HuH-7 (cell line): ENCODE measurements at regions not wholly inside any gene's neighbourhood (a gene's known extent, or its start where the extent isn't known, plus 50 kb on each side); places are given as distances from the start of the nearest gene placed in this dataset.

Experiments
- DNase-seq: peaks from one replicate; pipeline ENCODE4 v3.0.0; 2011; ENCODE audit warnings: low spot score

DNA sequence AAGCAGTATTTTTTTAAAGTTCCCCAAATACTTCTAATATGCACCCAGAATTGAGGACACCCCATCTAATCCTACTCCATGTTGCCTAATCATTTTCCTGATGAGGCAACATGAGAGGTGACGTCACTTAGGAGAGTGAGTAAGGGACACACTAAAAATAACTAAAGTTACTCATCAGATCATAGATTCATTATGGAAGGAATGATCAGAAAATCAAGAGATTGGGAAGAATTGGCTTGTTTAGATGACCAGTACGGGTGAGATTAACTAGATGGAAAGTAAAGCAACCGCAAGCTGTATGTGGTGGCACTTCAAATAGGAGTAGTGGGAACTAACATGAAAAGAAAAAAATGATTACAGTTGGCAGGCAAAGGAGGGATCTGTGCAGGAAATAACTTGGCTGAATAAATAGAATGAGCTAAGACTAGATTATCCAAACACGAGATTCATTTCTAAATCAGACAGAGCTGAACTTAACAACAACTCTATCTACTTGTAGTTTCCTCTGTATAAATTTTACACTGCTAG is 61.4 kb upstream of the CXADR start:
- DNase-seq = no peak

DNA sequence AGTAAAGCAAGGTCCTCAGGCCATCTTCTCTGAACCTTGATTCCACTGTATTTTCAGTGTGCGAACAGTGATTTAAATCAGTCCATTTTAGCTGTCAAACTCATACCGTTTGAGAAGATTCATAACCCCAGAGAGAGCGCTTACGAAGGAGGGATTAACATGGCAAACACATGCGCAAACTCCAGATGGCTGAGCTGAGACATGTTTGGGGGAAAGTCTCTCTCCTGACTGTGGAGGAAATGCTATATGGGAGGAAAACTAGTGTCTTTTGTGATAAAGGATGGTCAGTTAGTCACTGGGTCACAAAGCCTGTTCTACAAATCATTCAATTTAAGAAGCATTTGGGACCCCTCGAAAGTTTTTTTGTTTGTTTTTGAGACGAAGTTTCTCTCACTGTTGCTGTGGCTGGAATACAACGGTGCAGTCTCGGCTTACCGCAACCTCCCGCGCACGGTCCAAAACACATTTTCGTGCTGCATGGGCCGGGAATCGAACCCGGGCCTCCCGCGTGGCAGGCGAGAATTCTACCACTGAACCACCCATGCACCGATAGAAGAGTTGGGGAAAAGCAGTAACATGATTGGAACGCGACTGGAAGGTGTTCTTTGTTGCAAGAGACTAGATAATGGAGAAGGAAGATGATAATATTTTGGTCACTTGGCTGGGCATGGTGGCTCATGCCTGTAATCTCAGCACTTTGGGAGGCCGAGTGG is 58.4 kb upstream of the CXADR start:
- DNase-seq = no peak

DNA sequence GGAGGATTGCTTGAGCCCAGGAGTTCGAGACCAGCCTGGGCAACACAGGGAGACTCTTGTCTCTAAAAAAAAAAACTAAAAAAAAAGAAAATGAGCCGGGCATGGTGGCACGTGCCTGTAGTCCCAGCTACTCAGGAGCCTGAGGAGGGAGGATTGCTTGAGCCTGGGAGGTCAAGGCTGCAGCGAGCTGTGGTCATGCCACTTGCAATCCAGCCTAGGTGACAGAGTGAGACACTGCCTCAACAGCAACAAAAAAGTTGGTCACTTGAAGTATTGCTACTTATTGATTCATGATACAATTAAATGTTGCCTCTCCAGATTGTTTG is 57.9 kb upstream of the CXADR start:
- DNase-seq = no peak

DNA sequence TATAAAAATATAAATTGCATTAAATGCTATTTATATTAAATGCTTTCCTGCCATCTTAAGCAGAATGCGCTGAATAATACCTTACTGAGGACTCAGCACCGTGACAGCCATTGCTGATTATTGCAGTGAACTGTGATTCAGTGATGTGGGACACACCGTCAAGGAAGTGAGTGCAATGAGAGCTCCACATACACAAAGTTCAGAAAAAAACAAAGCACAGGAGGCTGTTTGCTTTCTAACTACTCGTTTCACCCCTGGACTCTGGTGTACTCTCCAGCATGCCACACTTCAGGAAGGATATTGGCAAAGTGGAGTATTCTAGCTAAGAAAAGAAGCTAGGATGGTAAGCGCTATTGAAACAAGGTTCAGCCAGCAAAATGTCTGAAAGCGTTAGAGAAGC is 57.4 kb upstream of the CXADR start:
- no peak for DNase-seq

DNA sequence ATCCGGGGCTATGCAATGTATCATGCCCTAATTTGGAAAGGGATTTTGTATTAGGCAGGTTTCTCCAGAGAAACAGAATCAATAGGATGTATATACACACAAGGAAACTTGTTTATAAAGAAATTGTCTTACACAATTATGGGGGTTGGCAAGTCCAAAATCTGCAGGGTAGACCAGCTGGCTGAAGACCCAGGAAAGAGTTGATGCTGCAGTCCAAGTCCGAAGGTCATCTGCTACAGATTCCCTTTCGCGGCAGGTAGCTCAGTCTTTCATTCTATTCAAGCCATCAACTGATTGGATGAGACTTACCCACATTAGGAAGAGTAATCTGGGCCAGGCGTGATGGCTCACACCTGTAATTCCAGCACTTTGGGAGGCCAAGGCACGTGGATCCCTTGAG is 54.6 kb upstream of the CXADR start:
- no peak for DNase-seq

DNA sequence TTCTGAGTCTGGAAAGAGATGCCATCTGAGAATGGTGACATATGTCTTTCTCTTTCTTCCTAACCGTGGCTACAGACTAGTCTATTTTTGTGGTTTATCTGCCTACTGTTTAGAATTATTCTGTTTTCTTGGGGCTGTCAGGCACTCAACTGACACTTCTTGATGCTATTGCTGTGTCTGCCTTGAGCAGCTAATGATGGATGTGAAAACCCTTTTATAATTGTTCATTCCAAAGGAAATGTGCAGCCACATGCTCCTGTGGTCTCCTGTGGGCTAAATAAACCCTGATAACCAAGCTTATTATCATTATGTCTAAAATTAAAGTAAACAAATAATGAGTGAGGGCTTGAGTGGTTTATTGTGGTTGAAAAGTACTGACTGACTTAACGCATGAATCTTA is 52.7 kb upstream of the CXADR start:
- no peak for DNase-seq

DNA sequence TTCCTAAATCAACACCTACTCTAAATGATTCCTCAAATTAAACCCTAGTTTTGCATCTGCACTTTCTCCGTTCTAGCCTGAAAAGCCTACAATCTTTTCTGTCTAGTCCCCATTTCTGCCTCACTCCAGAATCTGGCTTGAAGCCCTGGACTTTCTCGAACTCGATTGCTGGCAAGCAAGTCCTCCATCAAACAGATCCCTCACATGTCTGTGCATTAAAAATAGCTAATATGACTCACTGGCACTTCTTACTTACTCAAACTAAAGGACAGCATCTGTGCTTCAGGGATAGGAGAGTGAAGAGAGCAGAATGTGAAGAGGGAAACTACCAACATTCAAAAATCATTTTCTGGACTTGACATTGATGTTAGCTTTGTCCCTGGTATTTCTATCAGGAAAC is 51.8 kb upstream of the CXADR start:
- no peak for DNase-seq

DNA sequence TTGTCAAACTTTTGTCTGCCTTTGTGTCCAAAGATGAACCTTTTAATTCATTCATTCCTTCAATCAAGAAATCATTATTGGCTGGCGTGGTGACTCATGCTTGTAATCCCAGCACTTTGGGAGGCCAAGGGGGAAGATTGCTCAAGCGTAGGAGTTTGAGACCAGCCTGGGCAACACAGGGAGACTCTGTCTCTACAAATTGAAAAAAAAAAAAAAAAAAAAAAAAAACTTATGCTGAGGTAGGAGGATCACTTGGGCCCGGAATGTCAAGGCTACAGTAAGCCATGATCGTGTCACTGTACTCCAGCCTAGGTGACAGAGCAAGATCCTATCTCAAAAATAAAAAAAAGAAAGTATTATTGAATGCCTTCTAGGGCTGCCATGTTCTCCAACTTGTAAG is 51.3 kb upstream of the CXADR start:
- DNase-seq = no peak

DNA sequence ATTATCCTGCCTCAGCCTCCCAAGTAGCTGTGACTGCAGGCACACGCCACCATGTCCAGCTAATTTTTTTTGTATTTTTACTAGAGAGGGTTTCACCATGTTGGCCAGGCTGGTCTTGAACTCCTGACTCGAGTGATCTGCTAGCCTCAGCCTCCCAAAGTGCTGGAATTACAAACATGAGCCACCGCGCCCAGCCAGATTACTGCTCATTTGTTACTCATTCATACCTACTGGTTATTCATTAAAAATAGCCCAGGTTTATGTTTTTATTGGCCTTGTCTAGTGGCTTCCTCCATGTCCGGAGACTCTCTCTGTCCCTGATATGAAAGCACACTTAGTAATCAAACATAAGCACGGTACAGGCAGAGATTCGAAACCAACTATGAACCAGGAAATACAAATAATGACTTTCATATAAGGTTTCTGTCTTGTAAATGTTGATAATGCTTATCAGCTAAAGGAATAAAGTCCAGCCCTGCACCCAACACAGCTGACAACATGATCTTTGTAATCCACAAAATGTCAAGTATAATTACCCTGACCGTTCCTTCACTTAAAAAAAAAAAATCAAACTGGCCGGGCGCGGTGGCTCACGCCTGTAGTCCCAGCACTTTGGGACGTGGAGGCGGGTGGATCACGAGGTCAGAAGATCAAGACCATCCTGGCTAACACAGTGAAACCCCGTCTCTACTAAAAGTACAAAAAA is 50.4 kb upstream of the CXADR start:
- peak; percentile 53 for DNase-seq
